ENCODE measurements at regions not wholly inside any gene's neighbourhood (a gene's known extent, or its start where the extent isn't known, plus 50 kb on each side); places are given as distances from the start of the nearest gene placed in this dataset.
A peak's percentile ranks its signal among the peaks of the same experiment; 100 is the strongest.

DNA sequence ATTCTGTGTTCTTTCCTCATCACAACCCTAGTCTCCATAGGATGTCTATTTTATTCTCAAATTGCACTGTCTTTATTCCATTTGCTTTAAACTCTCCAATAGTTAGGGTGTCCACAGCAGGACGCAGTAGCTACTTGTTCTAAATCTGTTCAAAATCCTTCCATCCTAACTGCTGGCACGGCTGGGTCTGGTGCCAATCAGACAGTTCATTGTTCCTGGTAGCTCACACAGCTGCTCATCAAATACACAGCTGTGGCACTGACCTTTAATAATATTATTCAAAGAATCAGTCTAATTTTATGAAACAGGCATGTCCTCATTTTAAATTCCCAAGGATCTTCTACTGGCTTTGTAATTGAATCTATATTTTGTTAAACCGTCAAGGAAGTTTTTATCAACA, 59.7 kb upstream of the TMEFF2 start:
- ATAC-seq (ENCODE audit: low FRiP score) = no peak
- Histone ChIP-seq H3K4me3 (ENCODE audit: low read length in 2 of 2) (no peak overlapping the region), H3K27ac (ENCODE audit: low read depth in 1 of 2, low read length in 2 of 2) (no peak overlapping the region), H3K36me3 (ENCODE audit: control insufficient read depth in 1 of 2, insufficient read depth in 2 of 2, low read length in 1 of 2) (no peaks in the 10 kb centered on the region), H3K4me1 (ENCODE audit: control insufficient read depth in 1 of 2, insufficient read depth in 2 of 2, low read length in 2 of 2) (no peaks in the 10 kb centered on the region), H3K27me3 (ENCODE audit: control insufficient read depth in 1 of 2, insufficient read depth in 2 of 2, low read length in 1 of 2) (no peaks in the 10 kb centered on the region), H3K9me3 (ENCODE audit: control insufficient read depth, low read length) (no peaks in the 10 kb centered on the region)
- 74 to 76% methylated on average over 3 of the region's 3 CpGs for WGBS, 2 donors
- intact Hi-C loops (cut with DNase I) = no loop called here
- no peak for DNase-seq

DNA sequence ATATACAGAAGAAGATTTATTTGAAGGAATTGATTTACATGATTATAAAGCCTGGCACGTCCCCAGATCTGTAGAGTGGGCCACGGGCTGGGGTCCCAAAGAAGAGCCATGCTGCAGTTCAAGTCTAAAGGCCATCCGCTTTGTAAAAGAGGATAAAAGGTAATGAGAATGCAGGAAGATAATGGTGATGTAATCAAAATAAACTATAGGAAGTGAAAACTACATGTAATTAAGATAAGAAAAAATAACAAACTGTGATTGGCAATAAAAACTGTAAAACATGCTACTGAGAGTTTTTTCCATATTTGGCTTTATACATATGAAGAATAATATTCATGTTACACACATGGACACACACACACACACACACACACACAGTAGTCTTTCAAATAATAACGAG, 59.0 kb upstream of the TMEFF2 start:
- no peaks in the 10 kb centered on the region for H3K4me1 ChIP-seq (ENCODE audit: control insufficient read depth in 1 of 2, insufficient read depth in 2 of 2, low read length in 2 of 2)
- H3K4me3 ChIP-seq (ENCODE audit: low read length in 2 of 2) = no peak overlapping the region
- H3K36me3 ChIP-seq (ENCODE audit: control insufficient read depth in 1 of 2, insufficient read depth in 2 of 2, low read length in 1 of 2) = no peaks in the 10 kb centered on the region
- intact Hi-C loops (cut with DNase I) = no loop called here
- no peak overlapping the region for H3K27ac ChIP-seq (ENCODE audit: low read depth in 1 of 2, low read length in 2 of 2)
- H3K9me3 ChIP-seq (ENCODE audit: control insufficient read depth, low read length) = no peaks in the 10 kb centered on the region
- DNase-seq = no peak
- ATAC-seq (ENCODE audit: low FRiP score) = no peak
- peaks cover 0 to 3% of the 10 kb centered on the region in 2 donors for H3K27me3 ChIP-seq (ENCODE audit: control insufficient read depth in 1 of 2, insufficient read depth in 2 of 2, low read length in 1 of 2)
- WGBS, 2 donors = 79 to 89% methylated on average over 4 of the region's 4 CpGs

DNA sequence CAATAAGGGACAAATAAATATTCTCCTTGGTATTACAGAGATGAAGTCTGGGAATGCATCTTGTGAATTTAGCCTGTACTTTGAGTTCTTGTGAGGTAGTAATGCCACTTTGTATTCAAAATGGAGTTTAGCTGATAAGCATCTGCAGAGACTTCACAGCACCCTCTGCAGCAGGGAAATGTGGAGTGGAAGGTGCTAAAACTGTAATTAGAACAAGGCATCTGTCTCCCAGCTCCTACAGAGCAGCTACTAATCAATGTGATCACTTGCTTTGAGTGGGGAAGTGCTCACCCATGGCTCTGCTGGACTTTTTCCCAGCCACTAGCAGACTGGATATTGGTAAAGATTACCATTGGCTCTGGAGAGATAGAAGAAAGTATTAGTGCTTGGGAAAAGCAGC, 56.2 kb upstream of the TMEFF2 start:
- ATAC-seq (ENCODE audit: low FRiP score) (no peak), DNase-seq (no peak)
- H3K4me3 ChIP-seq (ENCODE audit: low read length in 2 of 2) = no peak overlapping the region
- no peaks in the 10 kb centered on the region for H3K4me1 ChIP-seq (ENCODE audit: control insufficient read depth in 1 of 2, insufficient read depth in 2 of 2, low read length in 2 of 2)
- no peaks in the 10 kb centered on the region for H3K36me3 ChIP-seq (ENCODE audit: control insufficient read depth in 1 of 2, insufficient read depth in 2 of 2, low read length in 1 of 2)
- no peaks in the 10 kb centered on the region for H3K9me3 ChIP-seq (ENCODE audit: control insufficient read depth, low read length)
- H3K27me3 ChIP-seq (ENCODE audit: control insufficient read depth in 1 of 2, insufficient read depth in 2 of 2, low read length in 1 of 2) = peaks cover 0 to 3% of the 10 kb centered on the region in 2 donors
- intact Hi-C loops (cut with DNase I) = no loop called here
- H3K27ac ChIP-seq (ENCODE audit: low read depth in 1 of 2, low read length in 2 of 2) = no peak overlapping the region

DNA sequence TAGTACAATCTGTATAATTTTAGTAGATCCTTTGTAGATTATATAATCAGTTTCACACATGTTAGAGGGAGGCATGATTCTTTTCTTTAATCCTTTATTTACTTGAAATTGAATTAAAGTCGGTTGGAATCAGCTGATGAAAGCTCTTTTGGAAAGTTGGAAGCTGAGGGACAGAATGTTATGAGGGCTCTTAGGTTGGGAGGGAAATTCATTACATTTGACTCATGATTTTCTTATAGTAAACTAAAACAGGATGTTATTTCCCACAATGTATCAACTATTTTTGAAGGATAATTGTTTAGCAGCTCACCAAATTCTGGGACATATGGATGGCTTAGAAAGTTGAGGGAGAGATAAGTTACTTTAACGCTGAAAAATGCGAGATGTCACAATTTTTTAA, 52.7 kb upstream of the TMEFF2 start:
- Histone ChIP-seq H3K9me3 (ENCODE audit: control insufficient read depth, low read length) (no peaks in the 10 kb centered on the region), H3K36me3 (ENCODE audit: control insufficient read depth in 1 of 2, insufficient read depth in 2 of 2, low read length in 1 of 2) (no peaks in the 10 kb centered on the region), H3K27me3 (ENCODE audit: control insufficient read depth in 1 of 2, insufficient read depth in 2 of 2, low read length in 1 of 2) (peaks cover 0 to 3% of the 10 kb centered on the region in 2 donors), H3K4me1 (ENCODE audit: control insufficient read depth in 1 of 2, insufficient read depth in 2 of 2, low read length in 2 of 2) (no peaks in the 10 kb centered on the region), H3K27ac (ENCODE audit: low read depth in 1 of 2, low read length in 2 of 2) (no peak overlapping the region), H3K4me3 (ENCODE audit: low read length in 2 of 2) (no peak overlapping the region)
- no peak for ATAC-seq (ENCODE audit: low FRiP score)
- 87 to 88% methylated on average over 3 of the region's 3 CpGs for WGBS, 2 donors
- no peak for DNase-seq
- intact Hi-C loops (cut with DNase I) = no loop called here

DNA sequence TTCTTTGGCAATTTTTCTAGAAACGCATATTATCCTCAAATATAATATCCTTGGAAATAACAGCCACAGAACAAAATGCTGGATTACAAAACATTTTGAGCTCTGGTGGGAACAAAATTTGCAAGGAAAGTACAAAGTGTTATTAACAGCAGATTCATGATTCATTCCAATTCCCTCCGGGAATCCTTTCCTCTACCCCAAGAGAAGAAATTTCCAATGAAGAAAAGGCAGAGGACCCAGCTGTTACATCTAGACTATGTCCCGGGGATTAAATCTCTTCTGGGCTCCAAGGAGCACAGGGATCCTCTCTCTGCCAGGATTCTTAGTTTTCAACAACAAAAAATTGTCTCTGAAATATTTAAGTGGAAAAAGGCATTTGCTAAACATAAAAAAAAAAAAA, 51.6 kb upstream of the TMEFF2 start:
- Histone ChIP-seq H3K4me1 (ENCODE audit: control insufficient read depth in 1 of 2, insufficient read depth in 2 of 2, low read length in 2 of 2) (no peaks in the 10 kb centered on the region), H3K36me3 (ENCODE audit: control insufficient read depth in 1 of 2, insufficient read depth in 2 of 2, low read length in 1 of 2) (no peaks in the 10 kb centered on the region), H3K27me3 (ENCODE audit: control insufficient read depth in 1 of 2, insufficient read depth in 2 of 2, low read length in 1 of 2) (peaks cover 0 to 3% of the 10 kb centered on the region in 2 donors), H3K9me3 (ENCODE audit: control insufficient read depth, low read length) (no peaks in the 10 kb centered on the region), H3K27ac (ENCODE audit: low read depth in 1 of 2, low read length in 2 of 2) (no peak overlapping the region), H3K4me3 (ENCODE audit: low read length in 2 of 2) (no peak overlapping the region)
- WGBS, 2 donors = 84 to 93% methylated on average over 3 of the region's 3 CpGs
- no peak for ATAC-seq (ENCODE audit: low FRiP score)
- intact Hi-C loops (cut with DNase I) = no loop called here
- no peak for DNase-seq

DNA sequence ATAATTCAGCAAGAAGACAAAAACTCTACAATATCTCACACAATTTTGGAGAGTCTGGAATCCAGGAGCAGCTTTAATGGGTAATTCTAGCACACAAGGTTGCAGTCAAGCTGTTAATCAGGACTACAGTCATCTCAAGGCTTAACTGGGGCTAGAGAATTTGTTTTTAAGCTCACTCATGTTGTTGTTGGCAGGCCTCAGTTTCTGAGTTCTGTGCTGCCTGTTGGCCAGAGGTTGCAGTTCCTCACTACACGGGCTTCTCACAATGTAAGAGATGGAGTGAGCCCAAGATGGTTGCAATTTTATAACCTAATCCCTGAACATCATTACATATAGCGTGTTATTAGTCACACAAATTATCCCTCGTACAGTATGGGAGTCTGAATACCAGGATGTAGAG, 50.6 kb upstream of the TMEFF2 start:
- intact Hi-C loops (cut with DNase I) = no loop called here
- no peaks in the 10 kb centered on the region for H3K9me3 ChIP-seq (ENCODE audit: control insufficient read depth, low read length)
- peak; percentile 63 for ATAC-seq (ENCODE audit: low FRiP score)

More for the DNA sequence above, 50.6 kb upstream of the TMEFF2 start:
- DNase-seq = no peak
- Histone ChIP-seq H3K4me1 (ENCODE audit: control insufficient read depth in 1 of 2, insufficient read depth in 2 of 2, low read length in 2 of 2) (no peaks in the 10 kb centered on the region), H3K27me3 (ENCODE audit: control insufficient read depth in 1 of 2, insufficient read depth in 2 of 2, low read length in 1 of 2) (peaks cover 0 to 3% of the 10 kb centered on the region in 2 donors), H3K27ac (ENCODE audit: low read depth in 1 of 2, low read length in 2 of 2) (no peak overlapping the region), H3K36me3 (ENCODE audit: control insufficient read depth in 1 of 2, insufficient read depth in 2 of 2, low read length in 1 of 2) (no peaks in the 10 kb centered on the region), H3K4me3 (ENCODE audit: low read length in 2 of 2) (no peak overlapping the region)
- WGBS, 2 donors = 33% methylated on average over 3 of the region's 3 CpGs

Measured in aorta (tissue), 5 donors.